ENCODE measurements at regions not wholly inside any gene's neighbourhood (a gene's known extent, or its start where the extent isn't known, plus 50 kb on each side); places are given as distances from the start of the nearest gene placed in this dataset.

DNA sequence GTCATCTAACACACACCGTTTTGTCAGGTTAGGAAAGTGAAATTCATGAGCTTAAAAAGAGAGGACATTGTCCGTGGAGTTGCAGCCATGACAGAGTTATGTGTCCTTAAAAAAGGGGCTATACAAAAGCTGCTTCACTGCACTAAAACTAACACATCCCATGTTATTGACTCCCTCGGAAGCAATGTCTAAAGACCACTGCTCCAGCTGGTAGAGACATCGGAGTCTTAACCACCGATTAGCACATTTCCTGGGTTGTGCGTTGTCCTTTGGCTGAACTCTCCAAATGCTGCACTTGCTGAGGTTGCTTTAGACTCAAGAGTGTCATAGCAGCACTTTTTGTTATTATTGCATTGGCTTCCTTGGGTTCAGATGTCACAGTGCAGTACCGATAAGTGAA is 128.3 kb upstream of the C9orf72 start:
- Histone ChIP-seq H3K4me3 (ENCODE audit: low read length) (no peak overlapping the region), H3K27ac (ENCODE audit: low read length) (no peak overlapping the region), H3K4me1 (ENCODE audit: control insufficient read depth, insufficient read depth, low read length) (no peaks in the 10 kb centered on the region), H3K36me3 (ENCODE audit: control insufficient read depth, insufficient read depth, low read length) (no peaks in the 10 kb centered on the region), H3K27me3 (ENCODE audit: control insufficient read depth, insufficient read depth, low read length) (no peaks in the 10 kb centered on the region), H3K9me3 (ENCODE audit: control insufficient read depth, insufficient read depth, low read length) (no peaks in the 10 kb centered on the region)
- DNase-seq (no peak), ATAC-seq (peak in 1 of 3 donors; percentile 46)
- Mint-ChIP-seq H3K27ac (no peak overlapping the region), H3K4me1 (no peaks in the 10 kb centered on the region), H3K4me3 (no peak overlapping the region), H3K36me3 (no peaks in the 10 kb centered on the region), H3K9me3 (peaks cover 4 to 7% of the 10 kb centered on the region in 2 donors), H3K27me3 (ENCODE audit: low read depth in 2 of 2) (no peaks in the 10 kb centered on the region)
- WGBS (ENCODE audit: insufficient coverage): 45% methylated on average over 6 of the region's 7 CpGs
- no peak for TF ChIP-seq CTCF (IDR thresholded peaks at IDR 0.05)
- intact Hi-C loops (cut with micrococcal nuclease): no loop called here

DNA sequence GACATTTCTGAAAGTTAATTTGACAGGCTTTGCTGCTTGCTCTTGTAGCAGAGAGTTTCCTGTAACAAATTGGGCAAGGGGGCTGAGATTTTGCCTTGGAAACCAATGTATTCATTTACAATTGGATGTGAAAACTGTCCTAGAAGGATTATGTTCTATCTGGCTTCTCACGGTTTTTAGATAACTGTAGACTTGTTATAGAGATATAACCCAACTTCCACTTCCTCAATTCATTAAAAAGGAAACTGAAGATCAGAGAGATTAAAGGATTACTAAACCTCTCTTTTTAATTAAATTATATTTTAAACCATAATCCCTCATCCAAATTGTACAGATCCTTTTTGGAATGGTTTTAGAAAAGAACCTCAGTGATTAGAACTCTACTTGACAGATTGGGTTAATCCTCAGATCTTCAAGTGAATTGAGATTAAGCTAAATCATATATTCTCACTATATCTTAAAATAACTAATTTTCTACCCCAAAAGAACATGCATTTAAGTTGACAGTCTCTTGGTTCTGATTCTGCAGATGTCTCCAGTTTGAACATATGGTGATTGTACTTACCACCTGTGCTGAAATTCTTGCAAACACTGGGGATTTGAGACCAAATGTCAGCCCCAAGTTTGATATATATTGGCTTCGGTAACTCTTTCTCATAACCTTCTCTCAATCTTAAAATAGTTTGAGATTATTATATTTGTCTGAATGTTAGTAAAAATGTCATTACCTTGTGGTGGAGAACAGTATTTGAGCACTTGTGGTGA is 130.1 kb upstream of the C9orf72 start:
- Histone ChIP-seq H3K9me3 (ENCODE audit: control insufficient read depth, insufficient read depth, low read length) (no peaks in the 10 kb centered on the region), H3K27ac (ENCODE audit: low read length) (no peak overlapping the region), H3K27me3 (ENCODE audit: control insufficient read depth, insufficient read depth, low read length) (no peaks in the 10 kb centered on the region), H3K36me3 (ENCODE audit: control insufficient read depth, insufficient read depth, low read length) (no peaks in the 10 kb centered on the region), H3K4me1 (ENCODE audit: control insufficient read depth, insufficient read depth, low read length) (no peaks in the 10 kb centered on the region), H3K4me3 (ENCODE audit: low read length) (no peak overlapping the region)
- H3K36me3 Mint-ChIP-seq: no peaks in the 10 kb centered on the region
- DNase-seq (no peak), ATAC-seq (no peak)
- TF ChIP-seq CTCF (IDR thresholded peaks at IDR 0.05): no peak
- no peaks in the 10 kb centered on the region for H3K27me3 Mint-ChIP-seq (ENCODE audit: low read depth in 2 of 2)
- intact Hi-C loops (cut with micrococcal nuclease): no loop called here
- H3K4me1 Mint-ChIP-seq: no peaks in the 10 kb centered on the region
- no peak overlapping the region for H3K4me3 Mint-ChIP-seq
- WGBS (ENCODE audit: insufficient coverage): no CpG with 5 or more reads among the region's 2 CpGs
- H3K27ac Mint-ChIP-seq: no peak overlapping the region
- H3K9me3 Mint-ChIP-seq: peaks cover 4 to 7% of the 10 kb centered on the region in 2 donors

DNA sequence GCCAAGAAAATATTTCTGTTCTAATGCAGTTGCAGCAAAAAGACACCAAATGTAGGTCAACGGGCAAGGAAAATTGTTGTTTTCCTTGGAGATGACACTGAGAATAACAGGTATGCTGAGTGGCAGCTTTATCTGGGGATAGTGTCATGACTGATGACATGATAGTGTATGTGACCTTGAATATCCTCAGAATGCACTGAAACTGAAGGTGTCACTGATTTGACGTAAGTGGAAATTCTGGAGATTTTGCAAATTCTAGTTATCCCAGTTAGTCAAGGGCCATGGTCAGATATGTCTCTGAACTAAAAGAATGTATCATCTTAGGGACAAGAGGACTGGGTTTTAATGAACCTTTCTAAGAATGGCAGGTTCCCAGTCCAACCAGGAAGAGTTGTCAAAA is 138.0 kb upstream of the C9orf72 start:
- WGBS (ENCODE audit: insufficient coverage): 93% methylated on average over 2 of the region's 2 CpGs
- Histone ChIP-seq H3K27me3 (ENCODE audit: control insufficient read depth, insufficient read depth, low read length) (no peaks in the 10 kb centered on the region), H3K27ac (ENCODE audit: low read length) (no peak overlapping the region), H3K4me3 (ENCODE audit: low read length) (no peak overlapping the region), H3K4me1 (ENCODE audit: control insufficient read depth, insufficient read depth, low read length) (no peaks in the 10 kb centered on the region), H3K9me3 (ENCODE audit: control insufficient read depth, insufficient read depth, low read length) (no peaks in the 10 kb centered on the region), H3K36me3 (ENCODE audit: control insufficient read depth, insufficient read depth, low read length) (no peaks in the 10 kb centered on the region)
- TF ChIP-seq CTCF (IDR thresholded peaks at IDR 0.05): no peak
- H3K4me3 Mint-ChIP-seq: no peak overlapping the region
- no peak for DNase-seq
- ATAC-seq: no peak
- peaks cover 7 to 8% of the 10 kb centered on the region in 2 donors for H3K9me3 Mint-ChIP-seq
- H3K27me3 Mint-ChIP-seq (ENCODE audit: low read depth in 2 of 2): peaks cover 0 to 6% of the 10 kb centered on the region in 2 donors
- no peaks in the 10 kb centered on the region for H3K36me3 Mint-ChIP-seq
- no peaks in the 10 kb centered on the region for H3K4me1 Mint-ChIP-seq
- intact Hi-C loops (cut with micrococcal nuclease): no loop called here
- no peak overlapping the region for H3K27ac Mint-ChIP-seq

DNA sequence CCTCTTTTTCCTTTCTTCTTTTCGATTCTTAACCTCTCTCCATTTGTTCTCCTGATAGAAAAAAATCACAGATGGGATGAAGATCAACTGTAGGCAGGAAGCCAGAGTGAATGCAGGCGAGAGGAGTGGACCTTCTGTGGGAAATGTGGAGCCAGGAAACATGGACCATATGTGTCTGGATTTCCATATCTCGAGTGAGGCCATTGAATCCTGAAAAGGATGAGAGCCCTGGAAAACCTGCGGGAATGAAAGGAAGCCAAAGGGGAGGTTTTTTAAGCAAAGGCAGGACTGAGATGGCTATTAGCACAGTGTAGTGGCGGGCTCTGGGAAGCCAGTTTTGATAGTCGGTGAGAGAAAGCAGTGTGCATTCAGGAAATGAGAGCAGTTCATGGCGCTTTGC is 139.5 kb upstream of the C9orf72 start:
- Histone ChIP-seq H3K9me3 (ENCODE audit: control insufficient read depth, insufficient read depth, low read length) (no peaks in the 10 kb centered on the region), H3K4me3 (ENCODE audit: low read length) (no peak overlapping the region), H3K27me3 (ENCODE audit: control insufficient read depth, insufficient read depth, low read length) (no peaks in the 10 kb centered on the region), H3K36me3 (ENCODE audit: control insufficient read depth, insufficient read depth, low read length) (no peaks in the 10 kb centered on the region), H3K4me1 (ENCODE audit: control insufficient read depth, insufficient read depth, low read length) (no peaks in the 10 kb centered on the region), H3K27ac (ENCODE audit: low read length) (no peak overlapping the region)
- H3K4me3 Mint-ChIP-seq: no peak overlapping the region
- H3K27me3 Mint-ChIP-seq (ENCODE audit: low read depth in 2 of 2): peaks cover 0 to 6% of the 10 kb centered on the region in 2 donors
- WGBS (ENCODE audit: insufficient coverage): 88% methylated on average over 6 of the region's 7 CpGs
- intact Hi-C loops (cut with micrococcal nuclease): no loop called here
- no peak for TF ChIP-seq CTCF (IDR thresholded peaks at IDR 0.05)
- H3K27ac Mint-ChIP-seq: no peak overlapping the region
- peaks cover 5 to 8% of the 10 kb centered on the region in 2 donors for H3K9me3 Mint-ChIP-seq
- ATAC-seq: no peak
- H3K4me1 Mint-ChIP-seq: no peaks in the 10 kb centered on the region
- no peaks in the 10 kb centered on the region for H3K36me3 Mint-ChIP-seq
- no peak for DNase-seq
